Esophagus muscularis mucosa (tissue), 4 donors: ENCODE measurements at regions not wholly inside any gene's neighbourhood (a gene's known extent, or its start where the extent isn't known, plus 50 kb on each side); places are given as distances from the start of the nearest gene placed in this dataset.

Experiments used
- DNase-seq: peaks from one replicate; pipeline ENCODE4 v3.0.0-alpha.2; 2017; ENCODE audit errors: extremely low spot score
- H3K27ac ChIP-seq, 4 donors: fragments of 200-600 bp; sonication (generic); replicated peaks in 1 of 4; 1 replicate in 3 of 4; 2 replicates in 1 of 4; pipeline ENCODE4 v1.5.1; 2016 to 2019; ENCODE audit warnings: mild to moderate bottlenecking in 1 of 4
- H3K27me3 ChIP-seq, 4 donors: fragments of 200-600 bp; sonication (generic); one replicate each; pipeline versions ENCODE4 v1.5.1 to v1.6.0; 2016 to 2019
- H3K36me3 ChIP-seq, 4 donors: fragments of 200-600 bp; sonication (generic); one replicate each; pipeline ENCODE4 v1.5.1; 2016 to 2019
- H3K4me1 ChIP-seq, 4 donors: fragments of 200-600 bp; sonication (generic); one replicate each; pipeline ENCODE4 v1.5.1; 2016 to 2019
- H3K4me3 ChIP-seq, 4 donors: fragments of 200-600 bp; sonication (generic); 1 replicate in 2 of 4; 2 replicates in 2 of 4; pipeline ENCODE4 v1.5.1; 2016 to 2019; ENCODE audit warnings: mild to moderate bottlenecking in 4 of 4, moderate library complexity in 1 of 4
- H3K9me3 ChIP-seq, 4 donors: fragments of 200-600 bp; sonication (generic); 1 replicate in 3 of 4; 2 replicates in 1 of 4; pipeline ENCODE4 v1.5.1; 2016 to 2019
- EP300 ChIP-seq: sonication (generic); formaldehyde crosslinking; IDR thresholded peaks from one replicate; pipeline ENCODE4 v1.6.1; 2017; ENCODE audit warnings: antibody characterized with exemption
- POLR2A ChIP-seq: fragments of 450-650 bp; IDR thresholded peaks from one replicate; pipeline ENCODE4 v1.6.1; 2017; ENCODE audit warnings: antibody characterized with exemption, moderate library complexity, mild to moderate bottlenecking, low read depth
- POLR2AphosphoS5 ChIP-seq, 2 donors: sonication (generic); formaldehyde crosslinking; IDR thresholded peaks; one replicate each; pipeline ENCODE4 v1.6.1; 2017; ENCODE audit warnings: antibody characterized with exemption in 2 of 2
- WGBS: methylation state at CpG from one replicate; pipeline ENCODE4 v1.1.5; 2018; 5-methylcytosine and 5-hydroxymethylcytosine counted together
- intact Hi-C: fragments of 100-400 bp; cut with DNase I; formaldehyde crosslinking; loops from one replicate; pipeline ENCODE4 v1.15.1; 2023
- TF ChIP-seq, protein P1 (sequence below), 3 experiments: fragments of 200-600 bp in 2 of 3; fragments of 450-650 bp in 1 of 3; sonication (generic) in 2 of 3; IDR thresholded peaks; one replicate each; pipeline ENCODE4 v1.5.1; 2017 to 2019; ENCODE audit warnings: antibody characterized with exemption in 3 of 3, mild to moderate bottlenecking in 2 of 3, moderate library complexity in 1 of 3

DNA sequence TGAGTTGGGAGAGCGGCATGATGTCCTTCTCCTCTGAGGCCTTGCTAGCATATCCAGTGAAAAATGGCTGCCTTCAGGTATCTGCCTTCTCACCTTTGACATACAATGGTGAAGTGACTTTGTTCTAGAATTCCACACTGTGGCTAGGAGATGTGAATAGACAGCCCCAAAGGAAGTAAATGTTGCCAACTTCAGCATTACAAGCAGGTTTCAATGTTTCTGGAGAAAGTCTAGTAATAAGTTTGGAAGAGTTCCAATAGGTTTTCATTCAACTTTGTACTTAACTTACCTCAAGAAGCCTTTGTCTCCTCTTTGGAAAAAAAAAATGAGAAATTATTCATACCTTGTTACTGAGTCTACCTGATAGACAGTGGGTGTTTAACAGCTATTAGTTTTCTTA, 421.3 kb upstream of the MMADHC start:
- 88% methylated on average over 1 of the region's 1 CpG for WGBS
- no peak for DNase-seq
- Histone ChIP-seq H3K4me1 (no peaks in the 10 kb centered on the region), H3K27me3 (no peaks in the 10 kb centered on the region), H3K4me3 (no peak overlapping the region), H3K9me3 (no peaks in the 10 kb centered on the region), H3K27ac (no peak overlapping the region), H3K36me3 (no peaks in the 10 kb centered on the region)
- TF ChIP-seq EP300 (no peak), POLR2A (no peak), POLR2AphosphoS5 (IDR thresholded peaks at IDR 0.05) (no peak)
- TF ChIP-seq, protein P1, sequence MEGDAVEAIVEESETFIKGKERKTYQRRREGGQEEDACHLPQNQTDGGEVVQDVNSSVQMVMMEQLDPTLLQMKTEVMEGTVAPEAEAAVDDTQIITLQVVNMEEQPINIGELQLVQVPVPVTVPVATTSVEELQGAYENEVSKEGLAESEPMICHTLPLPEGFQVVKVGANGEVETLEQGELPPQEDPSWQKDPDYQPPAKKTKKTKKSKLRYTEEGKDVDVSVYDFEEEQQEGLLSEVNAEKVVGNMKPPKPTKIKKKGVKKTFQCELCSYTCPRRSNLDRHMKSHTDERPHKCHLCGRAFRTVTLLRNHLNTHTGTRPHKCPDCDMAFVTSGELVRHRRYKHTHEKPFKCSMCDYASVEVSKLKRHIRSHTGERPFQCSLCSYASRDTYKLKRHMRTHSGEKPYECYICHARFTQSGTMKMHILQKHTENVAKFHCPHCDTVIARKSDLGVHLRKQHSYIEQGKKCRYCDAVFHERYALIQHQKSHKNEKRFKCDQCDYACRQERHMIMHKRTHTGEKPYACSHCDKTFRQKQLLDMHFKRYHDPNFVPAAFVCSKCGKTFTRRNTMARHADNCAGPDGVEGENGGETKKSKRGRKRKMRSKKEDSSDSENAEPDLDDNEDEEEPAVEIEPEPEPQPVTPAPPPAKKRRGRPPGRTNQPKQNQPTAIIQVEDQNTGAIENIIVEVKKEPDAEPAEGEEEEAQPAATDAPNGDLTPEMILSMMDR (IDR thresholded peaks at IDR 0.05): no peak
- intact Hi-C loops: no loop called here

- no peaks in the 10 kb centered on the region for H3K36me3 ChIP-seq
- no peak overlapping the region for H3K27ac ChIP-seq
- H3K9me3 ChIP-seq: no peaks in the 10 kb centered on the region
- intact Hi-C loops: no loop called here
- WGBS: 100% methylated on average over 1 of the region's 1 CpG
- TF ChIP-seq POLR2AphosphoS5 (IDR thresholded peaks at IDR 0.05) (no peak), EP300 (no peak), POLR2A (no peak)
- TF ChIP-seq, protein P1 (IDR thresholded peaks at IDR 0.05): no peak
- no peaks in the 10 kb centered on the region for H3K4me1 ChIP-seq
- no peaks in the 10 kb centered on the region for H3K27me3 ChIP-seq
- H3K4me3 ChIP-seq: no peak overlapping the region
- no peak for DNase-seq
Measured at GRCh38 chr2:150007815-150008430, 420.3 kb upstream of the MMADHC start.

GRCh38 chr2:150006591-150006990, 419.0 kb upstream of the MMADHC start:
- no peaks in the 10 kb centered on the region for H3K36me3 ChIP-seq
- TF ChIP-seq, protein P1 (IDR thresholded peaks at IDR 0.05): no peak
- no peak for TF ChIP-seq EP300
- no peak for TF ChIP-seq POLR2AphosphoS5 (IDR thresholded peaks at IDR 0.05)
- no peak for TF ChIP-seq POLR2A
- no peaks in the 10 kb centered on the region for H3K4me1 ChIP-seq
- no peak for DNase-seq
- no peaks in the 10 kb centered on the region for H3K9me3 ChIP-seq
- no peak overlapping the region for H3K4me3 ChIP-seq
- H3K27ac ChIP-seq: no peak overlapping the region
- no peaks in the 10 kb centered on the region for H3K27me3 ChIP-seq
- WGBS: 91% methylated on average over 4 of the region's 4 CpGs
- intact Hi-C loops: no loop called here

GRCh38 chr2:150003544-150003943, 416.0 kb upstream of the MMADHC start:
- Histone ChIP-seq H3K4me1 (no peaks in the 10 kb centered on the region), H3K4me3 (no peak overlapping the region), H3K9me3 (no peaks in the 10 kb centered on the region), H3K27me3 (no peaks in the 10 kb centered on the region), H3K27ac (no peak overlapping the region), H3K36me3 (no peaks in the 10 kb centered on the region)
- TF ChIP-seq POLR2A (no peak), POLR2AphosphoS5 (IDR thresholded peaks at IDR 0.05) (no peak), EP300 (no peak)
- TF ChIP-seq, protein P1 (IDR thresholded peaks at IDR 0.05): no peak
- no peak for DNase-seq
- intact Hi-C loops: no loop called here
- 100% methylated on average over 1 of the region's 1 CpG for WGBS

DNA sequence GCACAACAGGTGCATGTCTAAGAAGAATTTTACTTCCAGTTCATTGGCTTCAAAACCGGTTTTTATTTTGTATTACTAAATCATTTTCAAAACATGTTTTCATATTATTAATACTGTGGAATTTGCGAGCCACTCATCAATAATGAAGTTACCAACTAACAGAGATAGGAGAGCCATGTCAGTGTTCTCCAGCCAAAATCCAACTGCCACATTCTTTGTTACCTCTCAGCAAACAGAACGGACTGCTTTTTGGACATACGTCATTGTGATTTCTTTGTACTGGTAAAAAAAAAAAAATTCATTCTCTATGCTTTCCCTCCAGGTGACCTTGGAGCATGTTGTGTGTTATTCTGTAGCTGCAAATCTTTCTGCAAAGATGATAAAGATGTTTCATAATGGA, 414.2 kb upstream of the MMADHC start:
- intact Hi-C loops: no loop called here
- WGBS: 88% methylated on average over 4 of the region's 4 CpGs
- TF ChIP-seq POLR2A (no peak), EP300 (no peak), POLR2AphosphoS5 (IDR thresholded peaks at IDR 0.05) (no peak)
- TF ChIP-seq, protein P1 (IDR thresholded peaks at IDR 0.05): no peak

More for the DNA sequence above, 414.2 kb upstream of the MMADHC start:
- no peaks in the 10 kb centered on the region for H3K27me3 ChIP-seq
- H3K9me3 ChIP-seq: no peaks in the 10 kb centered on the region
- no peak overlapping the region for H3K4me3 ChIP-seq
- no peak overlapping the region for H3K27ac ChIP-seq
- H3K36me3 ChIP-seq: no peaks in the 10 kb centered on the region
- no peak for DNase-seq
- no peaks in the 10 kb centered on the region for H3K4me1 ChIP-seq
